ENCODE measurements at regions not wholly inside any gene's neighbourhood (a gene's known extent, or its start where the extent isn't known, plus 50 kb on each side); places are given as distances from the start of the nearest gene placed in this dataset.

- TF ChIP-seq RAD21 (IDR thresholded peaks at IDR 0.05; ENCODE audit: low read depth) (no peak), FOXM1 (IDR thresholded peaks at IDR 0.05; ENCODE audit: borderline replicate concordance, low read depth) (no peak), EP300 (IDR thresholded peaks at IDR 0.05; ENCODE audit: borderline replicate concordance) (no peak), YY1 (IDR thresholded peaks at IDR 0.05; ENCODE audit: low read depth) (no peak), TEAD4 (IDR thresholded peaks at IDR 0.05) (no peak), EGR1 (IDR thresholded peaks at IDR 0.05) (no peak), REST (IDR thresholded peaks at IDR 0.05; ENCODE audit: low read depth) (no peak), NFIC (IDR thresholded peaks at IDR 0.05) (no peak), ZBTB7A (IDR thresholded peaks at IDR 0.05; ENCODE audit: low read depth) (no peak), TAF1 (IDR thresholded peaks at IDR 0.05; ENCODE audit: low read depth) (no peak)
Observed at GRCh38 chr4:32435308-32435707, 1715.1 kb downstream of the PCDH7 start.
